ENCODE measurements at regions not wholly inside any gene's neighbourhood (a gene's known extent, or its start where the extent isn't known, plus 50 kb on each side); places are given as distances from the start of the nearest gene placed in this dataset.
A peak's percentile ranks its signal among the peaks of the same experiment; 100 is the strongest.

GRCh38 chr11:69361048-69361447 lies 67.1 kb downstream of the MYEOV start:
- Histone ChIP-seq H3K36me3 (no peaks in the 10 kb centered on the region; a peak in 1 of 22 replicates), H3K9ac (no peak overlapping the region), H3K9me3 (replicated peaks in 1 of 11) (peaks cover 13 to 31% (median 22%) of the 10 kb centered on the region in 11 experiments), H4K20me1 (no peaks in the 10 kb centered on the region), H3K4me3 (no peak overlapping the region), H3K27ac (no peak overlapping the region), H3K4me1 (peaks cover 0 to 20% (median 6%) of the 10 kb centered on the region in 10 experiments; a peak in 10 of 20 replicates), H3K4me2 (peak overlapping the region in 4 of 11 experiments; percentile 7 to 33 (median 20); a peak in 3 of 22 replicates), H3K27me3 (no peaks in the 10 kb centered on the region)
- no peak for TF ChIP-seq Cebpa-rat (IDR thresholded peaks at IDR 0.05)

DNA sequence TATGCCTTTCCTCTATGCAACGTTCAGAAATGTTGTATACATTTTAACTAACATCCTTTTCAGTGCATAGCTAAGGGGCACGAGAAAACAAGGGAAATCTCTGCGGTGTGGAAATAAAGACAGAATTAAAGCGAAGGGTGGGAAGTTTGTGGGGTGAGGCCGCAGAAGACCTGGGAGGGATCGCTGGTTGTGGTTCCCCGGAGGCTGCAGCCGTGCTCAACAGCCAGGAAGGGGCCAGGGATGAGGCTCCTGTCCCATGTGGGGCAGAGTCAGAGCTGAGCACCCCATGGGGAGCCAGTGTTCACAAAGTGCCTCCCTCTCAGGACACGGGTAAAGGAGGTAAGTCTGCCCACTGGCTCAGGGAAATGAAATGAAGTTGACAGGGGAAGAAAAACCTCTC lies 67.5 kb downstream of the MYEOV start:
- Histone ChIP-seq H3K4me3 (no peak overlapping the region), H3K4me2 (peak overlapping the region in 4 of 11 experiments; percentile 7 to 33 (median 20); a peak in 6 of 22 replicates), H3K9ac (no peak overlapping the region), H3K4me1 (peaks cover 0 to 19% (median 6%) of the 10 kb centered on the region in 10 experiments; a peak in 10 of 20 replicates), H3K27me3 (no peaks in the 10 kb centered on the region), H3K36me3 (no peaks in the 10 kb centered on the region; a peak in 1 of 22 replicates), H3K9me3 (replicated peaks in 1 of 11) (peaks cover 13 to 31% (median 22%) of the 10 kb centered on the region in 11 experiments), H4K20me1 (no peaks in the 10 kb centered on the region), H3K27ac (no peak overlapping the region)
- TF ChIP-seq Cebpa-rat (IDR thresholded peaks at IDR 0.05), result no peak

- no peak overlapping the region for H3K27ac ChIP-seq
- peaks cover 13 to 31% (median 22%) of the 10 kb centered on the region in 11 experiments for H3K9me3 ChIP-seq (replicated peaks in 1 of 11)
- no peak for TF ChIP-seq Cebpa-rat (IDR thresholded peaks at IDR 0.05)
- peaks cover 0 to 17% (median 6%) of the 10 kb centered on the region in 10 experiments; a peak in 10 of 20 replicates for H3K4me1 ChIP-seq
- H4K20me1 ChIP-seq, result no peaks in the 10 kb centered on the region
- H3K4me3 ChIP-seq, result no peak overlapping the region
- no peaks in the 10 kb centered on the region; a peak in 1 of 22 replicates for H3K36me3 ChIP-seq
- no peak overlapping the region for H3K9ac ChIP-seq
- H3K27me3 ChIP-seq, result no peaks in the 10 kb centered on the region
- H3K4me2 ChIP-seq, result 0 out of 22 replicates have a peak overlapping the region, but pooled peaks of 1 of the 11 experiments have one; percentile 7
Measured at GRCh38 chr11:69362315-69362714, 68.4 kb downstream of the MYEOV start.

DNA sequence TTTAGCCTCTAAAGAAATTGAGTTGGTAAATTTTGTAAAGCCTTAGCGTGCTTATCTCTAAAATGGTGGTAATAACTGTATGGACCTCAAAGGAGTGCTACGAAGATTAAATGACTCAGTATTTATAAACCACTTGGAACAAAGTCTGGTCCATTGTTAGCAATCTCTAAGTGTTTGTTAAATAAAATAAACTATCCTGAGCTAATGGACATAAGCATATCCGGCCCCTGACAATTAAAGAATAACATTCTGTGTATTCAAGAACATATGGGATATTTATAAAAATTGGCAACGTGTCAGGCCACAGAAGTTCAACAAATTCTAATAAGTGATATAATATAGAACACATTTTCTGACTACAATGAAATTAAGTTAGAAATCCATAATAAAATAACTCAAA lies 71.0 kb downstream of the MYEOV start:
- Histone ChIP-seq H3K9ac (no peak overlapping the region), H3K36me3 (no peaks in the 10 kb centered on the region), H4K20me1 (no peaks in the 10 kb centered on the region), H3K4me1 (peaks cover 0 to 20% (median 6%) of the 10 kb centered on the region in 10 experiments; a peak in 10 of 20 replicates), H3K4me3 (no peak overlapping the region), H3K9me3 (replicated peaks in 1 of 11) (peaks cover 11 to 26% (median 20%) of the 10 kb centered on the region in 11 experiments), H3K4me2 (no peak overlapping the region), H3K27ac (no peak overlapping the region), H3K27me3 (no peaks in the 10 kb centered on the region)
- no peak for TF ChIP-seq Cebpa-rat (IDR thresholded peaks at IDR 0.05)

DNA sequence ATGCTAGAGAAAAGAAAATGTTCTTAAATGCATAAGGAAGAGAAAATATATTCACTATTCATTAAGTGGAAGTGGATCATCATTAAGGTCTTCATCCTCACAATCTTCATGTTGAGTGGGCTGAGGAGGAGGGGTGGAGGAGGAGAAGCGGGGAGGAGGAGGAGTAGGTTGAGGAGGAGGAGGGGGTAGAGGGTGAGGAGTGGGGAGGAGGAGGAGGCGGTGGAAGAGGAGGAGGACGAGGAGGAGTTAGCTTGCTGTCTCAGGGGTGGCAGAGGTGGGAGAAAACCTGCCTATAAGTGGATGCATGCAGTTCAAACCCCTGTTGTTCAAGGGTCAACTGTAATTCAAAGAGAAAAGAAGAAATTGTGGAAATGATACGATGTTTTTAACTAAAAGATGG lies 71.6 kb downstream of the MYEOV start:
- TF ChIP-seq Cebpa-rat (IDR thresholded peaks at IDR 0.05), result no peak
- Histone ChIP-seq H3K9me3 (replicated peaks in 1 of 11) (peaks cover 4 to 20% (median 16%) of the 10 kb centered on the region in 11 experiments; a peak in 21 of 22 replicates), H3K36me3 (no peaks in the 10 kb centered on the region), H3K27me3 (no peaks in the 10 kb centered on the region), H4K20me1 (no peaks in the 10 kb centered on the region), H3K4me3 (no peak overlapping the region), H3K27ac (no peak overlapping the region), H3K4me1 (peaks cover 0 to 17% (median 5%) of the 10 kb centered on the region in 10 experiments; a peak in 10 of 20 replicates), H3K9ac (no peak overlapping the region), H3K4me2 (no peak overlapping the region)

- Histone ChIP-seq H3K4me1 (peaks cover 0 to 8% (median 0%) of the 10 kb centered on the region in 10 experiments; a peak in 9 of 20 replicates), H3K36me3 (no peaks in the 10 kb centered on the region), H3K4me3 (no peak overlapping the region), H3K9me3 (replicated peaks in 1 of 11) (peaks cover 0 to 16% (median 13%) of the 10 kb centered on the region in 11 experiments; a peak in 20 of 22 replicates), H3K4me2 (no peak overlapping the region), H3K27ac (no peak overlapping the region), H3K9ac (no peak overlapping the region), H4K20me1 (no peaks in the 10 kb centered on the region), H3K27me3 (no peaks in the 10 kb centered on the region)
- TF ChIP-seq Cebpa-rat (IDR thresholded peaks at IDR 0.05), result no peak
Measured at GRCh38 chr11:69366591-69366990, 72.6 kb downstream of the MYEOV start.

GRCh38 chr11:69367211-69367964 lies 73.4 kb downstream of the MYEOV start:
- H3K9ac ChIP-seq, result no peak overlapping the region
- H3K9me3 ChIP-seq (replicated peaks in 1 of 11), result peaks cover 0 to 16% (median 10%) of the 10 kb centered on the region in 11 experiments; a peak in 18 of 22 replicates
- H4K20me1 ChIP-seq, result no peaks in the 10 kb centered on the region
- H3K27me3 ChIP-seq, result no peaks in the 10 kb centered on the region
- H3K4me3 ChIP-seq, result no peak overlapping the region
- 0 out of 22 replicates have a peak overlapping the region, but pooled peaks of 1 of the 11 experiments have one; percentile 9 for H3K4me2 ChIP-seq
- no peak overlapping the region for H3K27ac ChIP-seq
- peaks cover 0 to 4% (median 0%) of the 10 kb centered on the region in 10 experiments; a peak in 2 of 20 replicates for H3K4me1 ChIP-seq
- no peak for TF ChIP-seq Cebpa-rat (IDR thresholded peaks at IDR 0.05)
- H3K36me3 ChIP-seq, result no peaks in the 10 kb centered on the region

- peaks cover 0 to 4% (median 0%) of the 10 kb centered on the region in 10 experiments; a peak in 2 of 20 replicates for H3K4me1 ChIP-seq
- no peaks in the 10 kb centered on the region for H3K27me3 ChIP-seq
- H3K9me3 ChIP-seq (replicated peaks in 1 of 11), result peaks cover 0 to 16% (median 10%) of the 10 kb centered on the region in 11 experiments; a peak in 18 of 22 replicates
- H3K4me3 ChIP-seq, result no peak overlapping the region
- H3K27ac ChIP-seq, result no peak overlapping the region
- peak overlapping the region in 3 of 11 experiments; percentile 9 to 25 (median 18); a peak in 4 of 22 replicates for H3K4me2 ChIP-seq
- TF ChIP-seq Cebpa-rat (IDR thresholded peaks at IDR 0.05), result no peak
- H3K9ac ChIP-seq, result no peak overlapping the region
- no peaks in the 10 kb centered on the region for H3K36me3 ChIP-seq
- H4K20me1 ChIP-seq, result no peaks in the 10 kb centered on the region
Measured at GRCh38 chr11:69368119-69368880, 74.3 kb downstream of the MYEOV start.

All from BLaER1 treated with 17β-estradiol and CSF1 and Interleukin-3, amounts not matched to agents 10 nM and 100 nM (cell line).